ENCODE measurements at regions not wholly inside any gene's neighbourhood (a gene's known extent, or its start where the extent isn't known, plus 50 kb on each side); places are given as distances from the start of the nearest gene placed in this dataset.

DNA sequence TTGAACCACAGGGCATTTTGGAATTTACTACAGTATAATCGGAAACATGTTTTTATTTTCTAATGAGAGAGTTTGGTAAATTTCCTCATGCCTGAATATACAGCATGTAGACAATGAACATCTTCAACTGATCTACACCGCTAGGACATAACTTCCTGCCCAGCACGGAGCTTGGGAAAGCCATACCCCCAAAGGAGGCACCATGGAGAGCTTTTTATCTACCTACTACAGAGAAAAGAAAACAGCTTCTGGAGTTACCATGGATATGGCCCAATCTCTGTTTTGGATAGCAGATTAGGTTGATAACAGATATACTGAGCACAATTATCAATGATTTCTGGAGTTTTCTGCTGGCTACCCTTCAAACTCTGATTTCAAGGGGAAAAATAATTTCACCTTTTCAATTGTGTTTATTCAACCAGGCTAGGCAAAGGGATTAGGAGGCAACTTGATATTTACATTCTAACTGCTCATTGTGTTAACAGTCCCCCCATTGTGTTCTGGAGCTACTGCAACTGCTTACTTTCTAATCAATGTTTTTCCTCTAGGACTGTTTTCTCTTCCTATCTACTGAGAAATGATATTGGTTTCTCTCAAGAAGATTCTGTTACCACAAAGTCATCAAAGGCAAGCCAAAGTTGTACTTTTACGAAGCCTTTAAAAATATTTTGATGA lies 123.0 kb upstream of the ARHGAP28 start:
- Mint-ChIP-seq H3K4me3 (no peak overlapping the region), H3K27me3 (ENCODE audit: low read depth in 3 of 3) (peaks cover 0 to 2% (median 0%) of the 10 kb centered on the region in 3 donors), H3K9me3 (peaks cover 0 to 18% (median 5%) of the 10 kb centered on the region in 7 donors), H3K4me1 (no peaks in the 10 kb centered on the region), H3K36me3 (no peaks in the 10 kb centered on the region), H3K27ac (no peak overlapping the region)
- no peak overlapping the region for H3K27ac ChIP-seq (ENCODE audit: low read depth in 1 of 2, low read length in 2 of 2)
- H3K9ac ChIP-seq (ENCODE audit: insufficient read depth, low read length, poor library complexity, severe bottlenecking): no peak overlapping the region
- H3K27me3 ChIP-seq (ENCODE audit: control insufficient read depth in 2 of 2, insufficient read depth in 2 of 2, low read length in 2 of 2): no peaks in the 10 kb centered on the region
- no CpG with 5 or more reads among the region's 4 CpGs for WGBS (ENCODE audit: insufficient coverage)
- H3K9me3 ChIP-seq (replicated peaks in 1 of 2; ENCODE audit: control insufficient read depth in 1 of 2, insufficient read depth in 1 of 2, low read length in 2 of 2): no peaks in the 10 kb centered on the region
- no peak overlapping the region for H3K4me2 ChIP-seq (replicated peaks; ENCODE audit: extremely low read depth, low read length, poor library complexity, severe bottlenecking)
- intact Hi-C loops (cut with micrococcal nuclease): no loop called here
- no peaks in the 10 kb centered on the region for H3K4me1 ChIP-seq (ENCODE audit: control insufficient read depth in 1 of 2, insufficient read depth in 2 of 2, low read length in 2 of 2)
- no peaks in the 10 kb centered on the region for H3K36me3 ChIP-seq (replicated peaks in 1 of 2; ENCODE audit: control insufficient read depth in 1 of 2, insufficient read depth in 2 of 2, low read length in 2 of 2)
- TF ChIP-seq, protein P1, sequence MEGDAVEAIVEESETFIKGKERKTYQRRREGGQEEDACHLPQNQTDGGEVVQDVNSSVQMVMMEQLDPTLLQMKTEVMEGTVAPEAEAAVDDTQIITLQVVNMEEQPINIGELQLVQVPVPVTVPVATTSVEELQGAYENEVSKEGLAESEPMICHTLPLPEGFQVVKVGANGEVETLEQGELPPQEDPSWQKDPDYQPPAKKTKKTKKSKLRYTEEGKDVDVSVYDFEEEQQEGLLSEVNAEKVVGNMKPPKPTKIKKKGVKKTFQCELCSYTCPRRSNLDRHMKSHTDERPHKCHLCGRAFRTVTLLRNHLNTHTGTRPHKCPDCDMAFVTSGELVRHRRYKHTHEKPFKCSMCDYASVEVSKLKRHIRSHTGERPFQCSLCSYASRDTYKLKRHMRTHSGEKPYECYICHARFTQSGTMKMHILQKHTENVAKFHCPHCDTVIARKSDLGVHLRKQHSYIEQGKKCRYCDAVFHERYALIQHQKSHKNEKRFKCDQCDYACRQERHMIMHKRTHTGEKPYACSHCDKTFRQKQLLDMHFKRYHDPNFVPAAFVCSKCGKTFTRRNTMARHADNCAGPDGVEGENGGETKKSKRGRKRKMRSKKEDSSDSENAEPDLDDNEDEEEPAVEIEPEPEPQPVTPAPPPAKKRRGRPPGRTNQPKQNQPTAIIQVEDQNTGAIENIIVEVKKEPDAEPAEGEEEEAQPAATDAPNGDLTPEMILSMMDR (IDR thresholded peaks at IDR 0.05): no peak
- no peak overlapping the region for H3K4me3 ChIP-seq (replicated peaks in 1 of 3; ENCODE audit: low read depth in 2 of 3, low read length in 3 of 3)
- DNase-seq: no peak
- H4K20me1 ChIP-seq (ENCODE audit: insufficient read depth, low read length): no peaks in the 10 kb centered on the region
- no peak overlapping the region for H2AFZ ChIP-seq (ENCODE audit: insufficient read depth, low read depth, low read length, poor library complexity, severe bottlenecking)
- H3K79me2 ChIP-seq (ENCODE audit: insufficient read depth, low read length): no peaks in the 10 kb centered on the region

DNA sequence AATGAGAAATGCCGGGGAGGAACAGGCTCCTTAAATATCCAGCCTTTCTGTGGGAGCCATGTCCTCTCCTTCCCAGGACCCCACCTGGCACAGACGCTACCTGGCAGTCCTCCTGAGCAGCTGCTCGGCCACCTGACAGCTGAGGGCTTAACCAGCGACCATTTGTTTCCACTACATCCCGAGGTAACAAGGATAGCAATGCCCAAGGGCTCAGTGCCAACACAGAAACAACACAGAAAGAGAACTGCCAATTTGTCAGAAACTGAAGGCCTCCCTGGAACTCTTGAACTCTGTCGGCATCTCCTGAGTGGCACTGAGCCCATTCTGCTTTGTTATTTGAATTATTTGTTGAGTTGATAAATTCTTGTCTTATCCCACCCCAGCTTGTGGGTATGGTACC lies 122.2 kb upstream of the ARHGAP28 start:
- WGBS (ENCODE audit: insufficient coverage): 91% methylated on average over 5 of the region's 6 CpGs
- H3K27ac ChIP-seq (ENCODE audit: low read depth in 1 of 2, low read length in 2 of 2): no peak overlapping the region
- TF ChIP-seq, protein P1 (IDR thresholded peaks at IDR 0.05): no peak
- H3K9me3 ChIP-seq (replicated peaks in 1 of 2; ENCODE audit: control insufficient read depth in 1 of 2, insufficient read depth in 1 of 2, low read length in 2 of 2): peaks cover 0 to 6% of the 10 kb centered on the region in 2 donors
- H4K20me1 ChIP-seq (ENCODE audit: insufficient read depth, low read length): no peaks in the 10 kb centered on the region
- Mint-ChIP-seq H3K27me3 (ENCODE audit: low read depth in 3 of 3) (no peaks in the 10 kb centered on the region), H3K4me3 (no peak overlapping the region), H3K27ac (no peak overlapping the region), H3K9me3 (peaks cover 0 to 19% (median 7%) of the 10 kb centered on the region in 7 donors), H3K36me3 (no peaks in the 10 kb centered on the region), H3K4me1 (no peaks in the 10 kb centered on the region)
- H3K4me1 ChIP-seq (ENCODE audit: control insufficient read depth in 1 of 2, insufficient read depth in 2 of 2, low read length in 2 of 2): no peaks in the 10 kb centered on the region
- no peak for DNase-seq
- no peak overlapping the region for H3K4me3 ChIP-seq (replicated peaks in 1 of 3; ENCODE audit: low read depth in 2 of 3, low read length in 3 of 3)
- no peak overlapping the region for H2AFZ ChIP-seq (ENCODE audit: insufficient read depth, low read depth, low read length, poor library complexity, severe bottlenecking)
- H3K36me3 ChIP-seq (replicated peaks in 1 of 2; ENCODE audit: control insufficient read depth in 1 of 2, insufficient read depth in 2 of 2, low read length in 2 of 2): no peaks in the 10 kb centered on the region
- no peak overlapping the region for H3K4me2 ChIP-seq (replicated peaks; ENCODE audit: extremely low read depth, low read length, poor library complexity, severe bottlenecking)
- intact Hi-C loops (cut with micrococcal nuclease): no loop called here
- no peak overlapping the region for H3K9ac ChIP-seq (ENCODE audit: insufficient read depth, low read length, poor library complexity, severe bottlenecking)
- no peaks in the 10 kb centered on the region for H3K79me2 ChIP-seq (ENCODE audit: insufficient read depth, low read length)
- no peaks in the 10 kb centered on the region for H3K27me3 ChIP-seq (ENCODE audit: control insufficient read depth in 2 of 2, insufficient read depth in 2 of 2, low read length in 2 of 2)

All from CD14-positive monocyte (primary cell).